DOHH2 (cell line): ENCODE measurements at regions not wholly inside any gene's neighbourhood (a gene's known extent, or its start where the extent isn't known, plus 50 kb on each side); places are given as distances from the start of the nearest gene placed in this dataset.

ENCODE experiments used
- H3F3A ChIP-seq: fragments of 200-600 bp; sonication (generic), shearing (Covaris generic); 2 replicates; pipeline ENCODE4 v1.6.0; 2016; ENCODE audit warnings: antibody characterized with exemption, mild to moderate bottlenecking; ENCODE audit not compliant: control insufficient read depth, insufficient read depth
- H3K27ac ChIP-seq: fragments of 200-600 bp; sonication (generic); 2 replicates; pipeline ENCODE4 v1.5.1; 2014; ENCODE audit warnings: low read depth, mild to moderate bottlenecking, low read length, moderate library complexity
- H3K27me3 ChIP-seq: fragments of 200-600 bp; sonication (generic); 2 replicates; pipeline ENCODE4 v1.6.1; 2014; ENCODE audit warnings: mild to moderate bottlenecking, low read length, mixed read lengths; ENCODE audit not compliant: control insufficient read depth
- H3K36me3 ChIP-seq: fragments of 200-600 bp; sonication (generic); 2 replicates; pipeline ENCODE4 v1.6.1; 2014; ENCODE audit warnings: mild to moderate bottlenecking, low read length, moderate library complexity, mixed read lengths; ENCODE audit not compliant: control insufficient read depth
- H3K4me1 ChIP-seq: fragments of 200-600 bp; sonication (generic); 2 replicates; pipeline ENCODE4 v1.6.1; 2014; ENCODE audit warnings: mild to moderate bottlenecking, low read length, mixed read lengths; ENCODE audit not compliant: control insufficient read depth
- H3K4me2 ChIP-seq: fragments of 200-600 bp; sonication (generic); 2 replicates; pipeline ENCODE4 v1.6.0; 2014; ENCODE audit warnings: mild to moderate bottlenecking, low read length, moderate library complexity
- H3K4me3 ChIP-seq: fragments of 200-600 bp; sonication (generic); 2 replicates; pipeline ENCODE4 v1.5.1; 2014; ENCODE audit warnings: mild to moderate bottlenecking, low read length, mixed read lengths
- H3K79me2 ChIP-seq: fragments of 200-600 bp; sonication (generic); 2 replicates; pipeline ENCODE4 v1.6.1; 2014; ENCODE audit warnings: mild to moderate bottlenecking, low read length, mixed read lengths; ENCODE audit not compliant: control insufficient read depth
- H3K9me2 ChIP-seq: fragments of 200-600 bp; sonication (generic); replicated peaks from 2 replicates; pipeline ENCODE4 v1.6.1; 2014; ENCODE audit warnings: mild to moderate bottlenecking, low read length, mixed read lengths; ENCODE audit not compliant: control insufficient read depth
- H3K9me3 ChIP-seq: fragments of 200-600 bp; sonication (generic); 2 replicates; pipeline ENCODE4 v1.6.1; 2014; ENCODE audit warnings: antibody characterized with exemption, low read length, mixed read lengths; ENCODE audit not compliant: control insufficient read depth, insufficient read depth
- H4K20me1 ChIP-seq: fragments of 200-600 bp; sonication (generic); 2 replicates; pipeline ENCODE4 v1.6.0; 2014; ENCODE audit warnings: low read depth, mild to moderate bottlenecking, antibody characterized with exemption, low read length, moderate library complexity; ENCODE audit not compliant: control insufficient read depth, insufficient read depth
- CTCF ChIP-seq: fragments of 200-600 bp; sonication (generic); IDR thresholded peaks from one replicate; pipeline ENCODE4 v1.5.1; 2014; ENCODE audit warnings: antibody characterized with exemption, mild to moderate bottlenecking, low read depth, low read length; ENCODE audit not compliant: poor library complexity, severe bottlenecking
- EZH2phosphoT487 ChIP-seq: fragments of 200-600 bp; sonication (generic); IDR thresholded peaks from 2 replicates; pipeline ENCODE4 v1.6.1; 2017; ENCODE audit warnings: borderline replicate concordance, mild to moderate bottlenecking, antibody characterized with exemption, low read length, moderate library complexity, mixed read lengths

- H3K27ac ChIP-seq = no peak overlapping the region
- H4K20me1 ChIP-seq = no peaks in the 10 kb centered on the region
- no peaks in the 10 kb centered on the region for H3K27me3 ChIP-seq
- H3K79me2 ChIP-seq = no peaks in the 10 kb centered on the region
- no peaks in the 10 kb centered on the region for H3K36me3 ChIP-seq
- H3K9me2 ChIP-seq = no peaks in the 10 kb centered on the region
- no peak for TF ChIP-seq CTCF
- no peak for TF ChIP-seq EZH2phosphoT487
- no peaks in the 10 kb centered on the region for H3K9me3 ChIP-seq
- no peaks in the 10 kb centered on the region for H3F3A ChIP-seq
- no peak overlapping the region for H3K4me2 ChIP-seq
- H3K4me1 ChIP-seq = no peaks in the 10 kb centered on the region
- no peak overlapping the region for H3K4me3 ChIP-seq
Observed at GRCh38 chr2:852168-852567, 98.5 kb upstream of the SNTG2 start.

- Histone ChIP-seq H3F3A (no peaks in the 10 kb centered on the region), H3K79me2 (no peaks in the 10 kb centered on the region), H3K9me2 (no peaks in the 10 kb centered on the region), H3K4me2 (no peak overlapping the region), H3K4me3 (no peak overlapping the region), H3K4me1 (no peaks in the 10 kb centered on the region), H3K9me3 (no peaks in the 10 kb centered on the region), H3K27me3 (no peaks in the 10 kb centered on the region), H3K27ac (no peak overlapping the region), H3K36me3 (no peaks in the 10 kb centered on the region), H4K20me1 (no peaks in the 10 kb centered on the region)
- TF ChIP-seq EZH2phosphoT487 = no peak
- TF ChIP-seq CTCF = no peak
Observed at GRCh38 chr2:851680-852079, 99.0 kb upstream of the SNTG2 start.

GRCh38 chr2:851078-851477 lies 99.6 kb upstream of the SNTG2 start:
- Histone ChIP-seq H3K9me3 (no peaks in the 10 kb centered on the region), H3K4me1 (no peaks in the 10 kb centered on the region), H3K4me2 (no peak overlapping the region), H3K36me3 (no peaks in the 10 kb centered on the region), H3K9me2 (no peaks in the 10 kb centered on the region), H3F3A (no peaks in the 10 kb centered on the region), H3K27ac (no peak overlapping the region), H3K4me3 (no peak overlapping the region), H3K79me2 (no peaks in the 10 kb centered on the region), H3K27me3 (no peaks in the 10 kb centered on the region), H4K20me1 (no peaks in the 10 kb centered on the region)
- TF ChIP-seq CTCF = no peak
- TF ChIP-seq EZH2phosphoT487 = no peak

- H3K4me1 ChIP-seq = no peaks in the 10 kb centered on the region
- no peak overlapping the region for H3K4me3 ChIP-seq
- no peaks in the 10 kb centered on the region for H4K20me1 ChIP-seq
- no peaks in the 10 kb centered on the region for H3F3A ChIP-seq
- no peaks in the 10 kb centered on the region for H3K79me2 ChIP-seq
- no peaks in the 10 kb centered on the region for H3K36me3 ChIP-seq
- TF ChIP-seq CTCF = no peak
- TF ChIP-seq EZH2phosphoT487 = no peak
- H3K4me2 ChIP-seq = no peak overlapping the region
- H3K9me3 ChIP-seq = no peaks in the 10 kb centered on the region
- H3K9me2 ChIP-seq = no peaks in the 10 kb centered on the region
- H3K27me3 ChIP-seq = no peaks in the 10 kb centered on the region
- no peak overlapping the region for H3K27ac ChIP-seq
Observed at GRCh38 chr2:850429-850828, 100.2 kb upstream of the SNTG2 start.
